GM18499 (cell line): ENCODE measurements at regions not wholly inside any gene's neighbourhood (a gene's known extent, or its start where the extent isn't known, plus 50 kb on each side); places are given as distances from the start of the nearest gene placed in this dataset.

Experiments used
- ATAC-seq: cut with Tn5 transposase; IDR thresholded peaks from one replicate; pipeline ENCODE4 v1.9.1; 2021; ENCODE audit warnings: moderate number of reproducible peaks; ENCODE audit not compliant: insufficient read depth, unreplicated experiment

DNA sequence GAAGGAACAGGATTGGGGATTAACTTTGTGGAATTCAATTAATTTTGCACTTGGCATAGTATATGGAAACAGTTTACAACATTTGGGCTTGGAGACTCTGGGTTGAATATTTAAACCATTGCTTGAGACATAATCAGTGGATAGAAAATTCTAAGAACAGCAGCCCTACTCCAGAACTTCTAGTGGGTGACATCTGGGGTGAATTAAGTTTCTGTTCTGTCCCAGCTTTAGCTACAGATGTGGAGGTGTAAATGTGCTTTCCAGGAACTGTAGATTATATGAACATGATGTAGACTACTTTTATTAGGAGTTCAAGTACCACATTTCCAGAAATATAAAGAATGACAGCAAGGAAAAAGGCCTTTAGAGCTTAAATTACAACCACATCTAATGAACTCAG lies 51.9 kb upstream of the SKAP2 start:
- ATAC-seq = no peak
